ENCODE measurements at regions not wholly inside any gene's neighbourhood (a gene's known extent, or its start where the extent isn't known, plus 50 kb on each side); places are given as distances from the start of the nearest gene placed in this dataset.

GRCh38 chr5:86482008-86482407 is 135.7 kb upstream of the COX7C start:
- TF ChIP-seq POLR2A (IDR thresholded peaks at IDR 0.05; ENCODE audit: low read length) (no peak), GATA1 (IDR thresholded peaks at IDR 0.05; ENCODE audit: low read depth, low read length) (no peak)

Measured in erythroblast (primary cell).